Keratinocyte (primary cell): ENCODE measurements at regions not wholly inside any gene's neighbourhood (a gene's known extent, or its start where the extent isn't known, plus 50 kb on each side); places are given as distances from the start of the nearest gene placed in this dataset.

ENCODE experiments used
- EZH2 ChIP-seq: IDR thresholded peaks from one replicate; pipeline ENCODE4 v1.6.1; 2012; ENCODE audit warnings: inconsistent platforms, mild to moderate bottlenecking, low read length, moderate library complexity
- TF ChIP-seq, protein P1 (sequence below), 3 experiments: IDR thresholded peaks in 1 of 3; conservative IDR thresholded peaks in 1 of 3; optimal IDR thresholded peaks in 1 of 3; 2 replicates in 2 of 3; 3 replicates in 1 of 3; pipeline versions ENCODE3 to v1.5.1; 2011; ENCODE audit warnings: low read length in 3 of 3, mild to moderate bottlenecking in 3 of 3, moderate library complexity in 2 of 3, control low read depth in 1 of 3, inconsistent platforms in 1 of 3; ENCODE audit not compliant: insufficient read depth in 2 of 3; ENCODE audit errors: extremely low read depth in 1 of 3

DNA sequence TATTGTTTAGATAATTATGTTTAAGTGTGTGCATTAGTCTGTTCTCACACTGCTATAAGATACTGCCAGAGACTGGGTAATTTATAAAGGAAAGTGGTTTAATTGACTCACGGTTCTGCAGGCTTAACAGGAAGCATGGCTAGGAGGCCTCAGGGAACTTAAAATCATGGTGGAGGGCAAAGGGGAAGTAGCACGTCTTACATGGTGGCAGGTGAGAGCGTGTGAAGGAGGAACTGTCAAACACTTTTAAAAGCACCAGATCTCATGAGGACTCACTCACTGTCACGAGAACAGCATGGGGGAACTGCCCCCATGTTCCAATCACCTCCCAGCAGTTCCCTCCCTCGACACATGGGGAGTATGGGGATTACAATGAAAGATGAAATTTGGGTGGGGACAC is 203.5 kb upstream of the GOT2 start:
- TF ChIP-seq, protein P1, sequence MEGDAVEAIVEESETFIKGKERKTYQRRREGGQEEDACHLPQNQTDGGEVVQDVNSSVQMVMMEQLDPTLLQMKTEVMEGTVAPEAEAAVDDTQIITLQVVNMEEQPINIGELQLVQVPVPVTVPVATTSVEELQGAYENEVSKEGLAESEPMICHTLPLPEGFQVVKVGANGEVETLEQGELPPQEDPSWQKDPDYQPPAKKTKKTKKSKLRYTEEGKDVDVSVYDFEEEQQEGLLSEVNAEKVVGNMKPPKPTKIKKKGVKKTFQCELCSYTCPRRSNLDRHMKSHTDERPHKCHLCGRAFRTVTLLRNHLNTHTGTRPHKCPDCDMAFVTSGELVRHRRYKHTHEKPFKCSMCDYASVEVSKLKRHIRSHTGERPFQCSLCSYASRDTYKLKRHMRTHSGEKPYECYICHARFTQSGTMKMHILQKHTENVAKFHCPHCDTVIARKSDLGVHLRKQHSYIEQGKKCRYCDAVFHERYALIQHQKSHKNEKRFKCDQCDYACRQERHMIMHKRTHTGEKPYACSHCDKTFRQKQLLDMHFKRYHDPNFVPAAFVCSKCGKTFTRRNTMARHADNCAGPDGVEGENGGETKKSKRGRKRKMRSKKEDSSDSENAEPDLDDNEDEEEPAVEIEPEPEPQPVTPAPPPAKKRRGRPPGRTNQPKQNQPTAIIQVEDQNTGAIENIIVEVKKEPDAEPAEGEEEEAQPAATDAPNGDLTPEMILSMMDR (optimal IDR thresholded peaks at IDR 0.05 in 1 of 3, IDR thresholded peaks at IDR 0.05 in 1 of 3, conservative IDR thresholded peaks at IDR 0.05 in 1 of 3; ENCODE audit: extremely low read depth in 1 of 3, insufficient read depth in 2 of 3, low read length in 3 of 3), result no peak
- no peak for TF ChIP-seq EZH2
